IPS-18c (cell line): ENCODE measurements at regions not wholly inside any gene's neighbourhood (a gene's known extent, or its start where the extent isn't known, plus 50 kb on each side); places are given as distances from the start of the nearest gene placed in this dataset.
"Not testable (repeated sequence)": the region's sequence is repeated elsewhere in the genome, so short reads cannot be mapped to it uniquely, and the experiment has no call there.

Experiments used
- H3K4me3 ChIP-seq: 2 replicates; pipeline ENCODE4 v1.7.0; 2013; ENCODE audit warnings: low read depth, mild to moderate bottlenecking, low read length, moderate library complexity; ENCODE audit not compliant: insufficient read depth
- H3K9me3 ChIP-seq: one replicate; pipeline ENCODE4 v1.6.1; 2013; ENCODE audit warnings: mild to moderate bottlenecking, low read length, moderate library complexity; ENCODE audit not compliant: control insufficient read depth, insufficient read depth

DNA sequence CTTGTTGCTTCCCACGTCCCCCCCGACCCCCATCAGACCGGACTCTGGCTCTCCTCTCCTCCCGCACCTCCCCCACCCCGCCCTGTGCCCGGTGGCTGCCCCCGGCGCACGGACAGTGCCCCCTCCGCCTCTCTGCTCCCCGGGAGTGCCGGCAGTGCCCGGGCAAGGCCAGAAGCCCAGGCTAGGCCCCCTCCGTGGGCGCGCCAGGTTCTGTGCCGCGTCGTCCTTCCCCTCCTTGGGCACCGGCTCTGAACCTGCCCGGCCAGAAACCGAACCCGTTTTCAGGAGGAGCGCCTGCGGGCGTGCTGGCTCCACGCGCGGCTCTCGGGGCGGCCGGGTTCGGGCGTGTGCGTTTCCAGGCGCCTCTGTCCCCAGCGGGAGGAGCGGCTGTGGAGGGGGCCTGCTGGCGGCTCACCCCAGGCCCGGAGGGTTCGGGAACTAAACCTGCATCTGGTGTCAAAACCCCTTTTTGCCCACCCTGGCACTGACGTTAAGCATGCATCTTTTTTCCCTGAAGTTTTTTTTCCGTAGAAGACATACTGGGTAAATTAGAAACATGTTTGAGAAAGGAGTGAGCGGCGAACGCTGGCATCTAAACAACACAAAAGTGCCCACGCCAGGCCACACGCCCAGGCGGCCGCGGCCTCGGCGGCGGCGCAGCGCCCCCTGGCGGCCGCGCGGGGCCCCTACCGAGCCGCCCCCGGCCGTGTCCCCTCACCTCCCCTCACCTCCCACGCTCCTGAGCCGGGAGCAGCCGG, 123.9 kb upstream of the SLC1A4 start:
- Histone ChIP-seq H3K4me3 (peak overlapping the region; percentile 76), H3K9me3 (no peaks in the 10 kb centered on the region)

- H3K4me3 ChIP-seq: no peak overlapping the region
- H3K9me3 ChIP-seq: no peaks in the 10 kb centered on the region
These were observed 123.3 kb upstream of the SLC1A4 start for GRCh38 chr2:64865831-64866345.

- Histone ChIP-seq H3K4me3 (no peak overlapping the region), H3K9me3 (no peaks in the 10 kb centered on the region)
These were observed 122.4 kb upstream of the SLC1A4 start for GRCh38 chr2:64866797-64867196.

DNA sequence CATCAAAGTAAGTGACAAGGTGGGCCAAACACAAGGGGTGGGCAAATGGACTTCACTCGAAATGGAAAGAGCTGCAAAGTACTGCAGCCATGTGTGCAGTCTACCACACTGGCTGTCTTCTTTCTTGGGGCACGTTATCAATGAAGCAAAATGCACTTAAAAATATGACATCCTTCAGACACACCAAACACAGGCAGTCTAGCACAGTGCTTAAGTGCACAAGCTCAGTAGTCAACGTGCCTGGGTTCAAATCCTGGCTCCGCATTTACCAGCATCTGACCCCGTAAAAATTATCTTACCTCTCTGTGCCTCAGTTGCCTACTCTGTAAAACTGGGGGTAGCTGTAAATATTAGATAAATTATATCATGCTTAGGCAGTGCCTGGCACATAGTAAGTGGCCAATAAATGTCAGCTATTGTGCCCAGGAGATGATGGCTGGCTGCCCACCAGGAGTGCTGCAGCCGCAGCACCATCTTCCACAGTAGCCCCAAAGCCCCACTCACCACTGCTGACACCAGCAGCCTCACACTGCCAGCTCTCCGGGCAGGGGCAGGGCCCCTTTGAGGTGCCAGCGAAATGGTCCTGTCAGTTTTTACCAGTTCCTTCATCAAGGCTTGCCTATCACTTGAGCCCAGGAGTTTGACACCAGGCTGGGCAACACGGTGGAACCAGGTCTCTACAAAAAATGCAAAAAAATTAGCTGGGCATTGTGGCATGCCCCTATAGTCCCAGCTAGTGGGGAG, 121.8 kb upstream of the SLC1A4 start:
- H3K4me3 ChIP-seq: no peak overlapping the region
- H3K9me3 ChIP-seq: no peaks in the 10 kb centered on the region

GRCh38 chr2:64869126-64869525, 120.1 kb upstream of the SLC1A4 start:
- Histone ChIP-seq H3K4me3 (no peak overlapping the region), H3K9me3 (no peaks in the 10 kb centered on the region)

DNA sequence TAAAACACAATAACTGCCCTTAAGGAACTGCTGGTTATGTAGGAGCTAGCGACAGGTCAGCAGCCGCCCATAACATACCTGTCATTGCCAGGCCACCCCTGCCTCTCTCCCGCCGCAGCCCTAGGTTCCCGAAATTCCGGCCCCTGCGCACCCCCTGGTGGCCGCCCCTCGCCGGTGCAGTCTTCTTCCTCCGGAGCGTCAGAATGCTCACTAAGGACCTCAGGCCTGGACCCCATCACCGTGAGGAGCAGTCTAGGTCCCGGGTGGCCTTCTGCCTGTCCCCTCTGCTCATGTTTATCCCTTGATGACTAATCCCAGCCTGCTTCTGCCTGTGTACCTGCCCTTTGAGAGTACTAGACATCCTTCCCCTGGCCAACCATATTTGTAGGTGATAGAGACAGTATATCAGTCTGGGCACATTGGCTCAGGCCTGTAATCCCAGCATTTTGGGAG, 115.7 kb upstream of the SLC1A4 start:
- H3K4me3 ChIP-seq: no peak overlapping the region
- H3K9me3 ChIP-seq: no peaks in the 10 kb centered on the region

DNA sequence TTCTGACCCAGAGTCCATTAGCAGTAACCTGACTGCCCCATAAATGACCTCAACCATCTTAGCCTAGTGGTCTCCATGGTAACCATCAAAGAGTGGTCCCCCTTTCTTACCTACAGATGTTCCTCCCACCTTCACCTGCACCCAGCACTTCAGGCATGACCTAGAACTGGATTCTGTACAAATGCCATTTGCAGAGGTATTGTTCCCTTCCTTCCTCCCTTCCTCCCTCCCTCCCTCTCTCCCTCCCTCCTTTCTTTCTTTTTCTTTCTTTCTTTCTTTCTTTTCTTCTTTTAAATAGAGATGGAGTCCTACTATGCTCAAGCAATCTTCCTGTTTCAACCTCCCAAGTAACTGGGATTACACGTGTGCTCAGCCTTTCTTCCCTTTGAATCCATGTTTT, 114.6 kb upstream of the SLC1A4 start:
- H3K9me3 ChIP-seq: no peaks in the 10 kb centered on the region
- no peak overlapping the region for H3K4me3 ChIP-seq

- no peak overlapping the region for H3K4me3 ChIP-seq
- H3K9me3 ChIP-seq: no peaks in the 10 kb centered on the region
These were observed 113.8 kb upstream of the SLC1A4 start for GRCh38 chr2:64875368-64875767.

DNA sequence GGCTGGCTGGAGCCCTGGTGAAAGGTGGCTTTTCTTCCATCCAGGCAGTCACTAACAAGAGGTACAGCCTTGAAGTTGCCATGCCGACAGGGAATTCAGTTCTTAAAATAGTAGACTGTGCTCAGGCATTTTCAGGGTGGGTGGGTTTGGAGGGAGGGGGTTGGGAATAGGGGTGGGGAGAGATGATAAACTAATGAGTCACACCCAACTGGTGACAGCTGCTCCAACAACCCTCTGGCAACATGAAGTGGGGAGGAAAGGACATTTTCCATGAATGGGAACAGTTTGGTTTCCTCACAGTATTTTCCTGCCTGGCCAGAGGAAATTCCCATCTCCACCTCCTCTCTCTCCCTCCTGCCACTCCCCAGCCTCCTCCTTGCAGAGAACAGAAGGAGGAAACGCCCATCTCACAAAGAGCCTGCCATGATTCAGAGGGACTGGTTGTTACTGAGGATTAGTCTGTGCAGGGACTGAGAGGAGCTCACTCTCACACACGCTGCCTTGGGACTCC, 113.0 kb upstream of the SLC1A4 start:
- H3K9me3 ChIP-seq: no peaks in the 10 kb centered on the region
- no peak overlapping the region for H3K4me3 ChIP-seq

- Histone ChIP-seq H3K4me3 (no peak overlapping the region), H3K9me3 (no peaks in the 10 kb centered on the region)
These were observed 109.5 kb upstream of the SLC1A4 start for GRCh38 chr2:64879745-64880144.

- no peaks in the 10 kb centered on the region for H3K9me3 ChIP-seq
These were observed 108.8 kb upstream of the SLC1A4 start for GRCh38 chr2:64880193-64880951.

GRCh38 chr2:64881037-64881492, 108.1 kb upstream of the SLC1A4 start:
- no peak overlapping the region for H3K4me3 ChIP-seq

More at GRCh38 chr2:64880193-64880951, 108.8 kb upstream of the SLC1A4 start:
- H3K4me3 ChIP-seq: no peak overlapping the region

GRCh38 chr2:64887565-64887964, 101.6 kb upstream of the SLC1A4 start:
- no peak overlapping the region for H3K4me3 ChIP-seq
- H3K9me3 ChIP-seq: peaks cover 5% of the 10 kb centered on the region

More at GRCh38 chr2:64881037-64881492, 108.1 kb upstream of the SLC1A4 start:
- H3K9me3 ChIP-seq: no peaks in the 10 kb centered on the region

- Histone ChIP-seq H3K4me3 (no peak overlapping the region), H3K9me3 (peaks cover 5% of the 10 kb centered on the region)
These were observed 100.4 kb upstream of the SLC1A4 start for GRCh38 chr2:64888591-64889309.

DNA sequence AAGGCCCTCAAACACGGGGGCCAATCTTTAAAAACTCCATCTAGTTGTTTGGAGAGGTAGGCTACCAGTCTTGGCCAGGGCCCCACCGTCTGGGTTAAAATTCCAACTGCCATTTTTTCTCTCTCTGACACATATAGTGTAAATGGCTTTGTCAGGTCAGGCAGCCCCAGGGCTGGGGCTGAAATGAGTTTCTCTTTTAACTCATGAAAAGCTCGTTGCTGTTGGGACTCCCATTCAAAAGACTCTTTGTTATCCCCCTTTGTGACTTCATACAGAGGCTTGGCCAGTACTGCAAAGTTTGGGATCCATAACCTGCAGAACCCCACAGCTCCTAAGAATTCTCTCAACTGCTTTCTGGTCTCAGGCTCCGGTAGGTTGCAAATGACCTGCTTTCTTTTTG, 99.4 kb upstream of the SLC1A4 start:
- Histone ChIP-seq H3K9me3 (peaks cover 5% of the 10 kb centered on the region), H3K4me3 (no peak overlapping the region)

DNA sequence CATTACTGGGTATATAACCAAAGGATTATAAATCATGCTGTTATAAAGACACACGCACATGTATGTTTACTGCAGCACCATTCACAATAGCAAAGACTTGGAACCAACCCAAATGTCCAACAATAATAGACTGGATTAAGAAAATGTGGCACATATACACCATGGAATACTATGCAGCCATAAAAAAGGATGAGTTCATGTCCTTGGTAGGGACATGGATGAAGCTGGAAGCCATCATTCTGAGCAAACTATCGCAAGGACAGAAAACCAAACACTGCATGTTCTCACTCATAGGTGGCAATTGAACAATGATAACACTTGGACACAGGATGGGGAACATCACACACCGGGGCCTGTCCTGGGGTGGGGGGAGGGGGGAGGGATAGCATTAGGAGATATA, 92.6 kb upstream of the SLC1A4 start:
- not testable (repeated sequence) for H3K4me3 ChIP-seq

More for the DNA sequence above, 92.6 kb upstream of the SLC1A4 start:
- H3K9me3 ChIP-seq: not testable (repeated sequence)
